Amniotic epithelial cell (primary cell): ENCODE measurements at regions not wholly inside any gene's neighbourhood (a gene's known extent, or its start where the extent isn't known, plus 50 kb on each side); places are given as distances from the start of the nearest gene placed in this dataset.

Experiments used
- DNase-seq: peaks from one replicate; pipeline ENCODE4 v3.0.0-alpha.2; 2010; ENCODE audit warnings: low read depth

DNA sequence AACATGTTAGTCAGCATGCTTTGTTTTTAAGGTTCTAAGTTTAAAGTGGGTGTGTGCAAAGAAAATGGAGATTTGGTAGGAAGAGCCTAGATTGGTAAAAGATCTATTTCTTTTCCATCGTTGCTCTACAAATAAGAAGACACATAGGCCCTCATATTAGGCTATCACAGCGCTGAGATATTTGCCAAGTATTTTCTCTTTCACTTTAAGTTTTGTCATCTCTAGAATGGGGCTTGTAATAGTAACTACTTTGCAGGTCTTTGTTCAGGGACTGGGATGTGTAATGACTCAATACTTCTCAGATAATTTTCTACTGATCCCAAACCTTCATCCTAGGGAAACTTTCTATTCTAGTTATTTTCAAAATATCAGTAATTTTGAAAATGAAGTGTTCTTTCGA is 917.7 kb upstream of the SLC10A2 start:
- no peak for DNase-seq

DNA sequence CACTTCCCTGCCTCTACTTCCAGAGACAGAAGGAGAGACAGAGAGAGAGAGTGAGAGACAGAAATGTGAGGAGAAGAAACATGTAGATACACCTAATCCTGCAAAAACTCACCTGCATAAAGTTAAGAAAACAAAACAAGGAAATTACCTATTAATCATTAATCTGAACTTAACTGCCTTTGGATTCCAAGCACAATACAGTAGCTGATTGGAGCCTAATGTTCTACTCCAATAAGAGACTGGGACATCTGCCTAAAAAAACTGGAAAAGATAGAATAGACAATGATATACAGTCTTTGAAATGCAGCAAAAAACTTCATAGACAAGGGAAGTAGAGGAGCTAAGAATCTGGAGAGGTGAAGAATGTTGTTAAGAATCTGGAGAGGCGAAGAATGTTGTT is 910.2 kb upstream of the SLC10A2 start:
- DNase-seq: no peak

DNA sequence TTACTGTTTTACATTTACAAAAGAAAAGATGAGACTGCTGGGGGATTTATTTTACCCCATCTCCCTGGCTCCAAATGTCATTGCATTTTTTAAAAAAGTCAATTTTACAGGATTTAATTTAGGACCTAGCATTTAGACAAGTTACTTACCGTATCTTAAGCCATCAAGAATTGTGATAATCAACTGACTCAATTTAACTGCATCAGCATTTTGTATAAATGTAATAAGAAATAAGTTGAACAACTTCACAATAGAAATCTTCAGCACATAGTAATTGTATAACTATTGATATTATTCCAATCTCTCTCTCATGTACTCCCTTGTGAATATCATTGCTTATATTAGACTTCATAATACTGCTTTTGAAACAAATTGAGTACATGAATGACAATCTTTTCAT is 907.5 kb upstream of the SLC10A2 start:
- no peak for DNase-seq

DNA sequence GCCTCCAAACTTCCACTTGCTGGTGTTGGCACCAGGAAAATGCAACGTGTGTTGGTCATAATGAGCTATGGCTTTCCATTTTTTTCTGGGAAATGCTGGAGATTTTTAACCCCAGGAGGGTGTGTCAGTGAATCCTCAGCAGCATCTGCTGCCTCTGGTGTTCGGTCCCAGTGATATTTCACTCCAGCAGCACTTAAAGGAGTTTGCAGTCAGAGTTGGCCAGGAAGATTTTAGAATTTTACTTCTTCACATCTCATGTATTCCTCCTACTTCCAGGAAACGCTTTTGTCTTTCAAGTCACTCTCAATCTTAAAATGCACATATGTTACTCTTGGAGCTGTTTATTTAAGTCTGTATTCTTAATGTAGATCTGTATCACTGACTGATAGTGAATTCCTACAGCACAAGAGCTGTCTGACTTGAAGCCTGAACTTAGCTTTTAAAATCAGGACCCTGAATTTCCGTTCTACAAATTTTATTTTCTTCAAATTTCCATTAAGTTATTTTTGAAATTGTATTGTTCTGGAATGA is 903.4 kb upstream of the SLC10A2 start:
- DNase-seq: no peak

DNA sequence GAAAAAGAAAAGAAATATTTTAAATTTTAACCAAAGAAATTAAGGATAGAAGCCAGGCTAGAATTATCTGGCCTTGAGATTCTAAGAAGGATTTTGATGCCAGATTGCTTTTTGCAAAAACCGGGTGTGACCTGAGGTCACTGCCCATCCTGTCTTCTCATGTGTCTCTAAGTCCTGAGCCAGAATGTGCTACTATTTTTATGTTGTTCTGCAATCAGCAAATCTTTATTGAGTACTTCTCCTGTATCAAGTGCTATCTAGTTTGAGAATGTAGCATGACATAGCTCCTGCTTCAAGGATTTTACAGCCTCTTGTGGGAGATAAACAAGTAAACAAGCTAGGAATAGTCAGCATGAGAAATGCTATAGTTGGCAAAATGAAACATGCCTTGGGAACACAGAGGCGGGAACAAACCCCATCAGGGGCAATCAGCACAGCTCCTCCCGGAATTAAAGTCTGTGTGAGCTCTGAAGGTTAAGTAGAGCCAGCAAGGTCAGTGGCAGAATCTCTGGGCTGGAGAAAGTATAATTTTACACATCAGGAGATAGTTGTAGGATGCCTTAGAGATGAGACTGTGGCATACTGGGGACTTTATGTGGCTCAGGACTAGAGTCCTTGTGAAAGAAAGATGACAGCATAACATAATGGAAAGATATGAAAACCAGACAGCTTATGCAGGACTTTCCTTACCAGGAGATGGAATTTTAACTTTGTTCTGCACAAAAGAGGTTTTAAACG is 899.5 kb upstream of the SLC10A2 start:
- DNase-seq: no peak

DNA sequence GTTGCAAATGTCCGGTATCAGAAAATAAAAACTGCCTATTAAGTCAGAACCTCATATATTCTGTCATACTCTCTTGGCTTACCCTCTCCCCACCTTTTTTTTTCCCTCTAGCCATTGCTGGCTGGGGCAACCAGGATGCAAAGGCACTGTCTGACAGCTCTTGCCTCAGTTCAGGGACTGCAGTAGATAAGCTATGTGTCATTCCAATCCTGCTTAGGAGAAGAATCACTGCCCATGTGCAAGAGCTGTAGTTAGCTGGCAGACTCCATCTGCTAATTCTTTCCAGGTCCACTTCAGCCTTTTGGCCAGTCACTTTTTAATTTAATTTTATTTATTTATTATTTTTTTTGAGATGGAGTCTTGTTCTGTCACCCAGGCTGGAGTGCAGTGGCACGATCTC is 895.6 kb upstream of the SLC10A2 start:
- DNase-seq: peak; percentile 40

DNA sequence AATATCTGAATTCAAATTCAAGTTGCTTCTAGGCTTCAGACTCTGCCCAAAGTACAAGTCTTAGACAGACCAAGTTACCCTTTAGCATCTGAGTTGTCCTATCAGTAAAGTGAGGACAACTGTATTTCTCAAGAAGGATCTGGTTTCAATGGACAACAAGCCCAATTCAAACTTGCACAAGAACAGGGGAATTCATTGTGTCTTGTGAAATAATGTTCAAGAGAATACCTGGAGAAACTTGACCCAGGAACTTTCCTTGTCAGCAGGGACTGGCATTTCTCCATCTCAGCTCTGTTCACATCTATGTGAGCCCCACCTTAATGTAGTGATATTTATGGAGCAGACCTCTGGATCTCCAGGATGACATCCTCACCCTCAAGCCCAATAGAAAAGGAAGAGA is 894.9 kb upstream of the SLC10A2 start:
- no peak for DNase-seq

DNA sequence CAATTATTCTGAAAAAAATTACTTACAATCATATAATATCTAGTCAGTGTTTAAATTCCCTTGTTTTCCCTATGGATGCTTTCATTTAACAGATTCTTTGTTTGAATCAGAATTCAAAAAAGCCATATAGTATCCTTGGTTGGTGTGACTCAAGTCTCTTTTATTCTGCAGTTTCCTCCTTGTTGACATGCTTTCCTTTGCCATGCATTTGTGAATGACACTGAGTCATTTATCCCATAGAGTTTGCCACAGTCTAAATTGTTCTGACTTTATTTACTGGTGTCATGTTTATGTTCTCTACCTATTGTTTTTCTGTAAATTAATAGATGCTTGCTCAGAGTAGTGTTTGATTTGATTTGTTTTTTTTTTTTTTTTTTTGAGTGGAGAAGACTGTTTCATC is 893.8 kb upstream of the SLC10A2 start:
- no peak for DNase-seq

DNA sequence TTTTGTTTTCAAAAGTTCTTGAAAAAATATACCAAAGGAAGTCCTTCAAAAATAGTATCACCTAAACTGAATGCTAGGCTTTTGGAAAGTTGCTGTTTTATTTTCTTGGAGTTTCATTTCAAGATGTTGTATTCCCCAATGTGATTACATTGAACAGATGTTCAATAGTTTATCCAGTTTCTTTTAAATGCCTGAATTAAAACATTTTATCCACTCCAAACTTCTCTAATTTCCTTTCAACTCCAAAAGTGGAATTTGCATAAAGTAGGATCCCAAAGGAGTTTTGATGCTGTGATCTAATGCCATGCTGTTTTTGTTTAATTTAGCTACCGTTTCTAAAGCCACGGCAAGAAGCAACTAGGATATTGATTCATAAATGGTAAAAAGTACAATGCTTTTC is 892.5 kb upstream of the SLC10A2 start:
- no peak for DNase-seq

DNA sequence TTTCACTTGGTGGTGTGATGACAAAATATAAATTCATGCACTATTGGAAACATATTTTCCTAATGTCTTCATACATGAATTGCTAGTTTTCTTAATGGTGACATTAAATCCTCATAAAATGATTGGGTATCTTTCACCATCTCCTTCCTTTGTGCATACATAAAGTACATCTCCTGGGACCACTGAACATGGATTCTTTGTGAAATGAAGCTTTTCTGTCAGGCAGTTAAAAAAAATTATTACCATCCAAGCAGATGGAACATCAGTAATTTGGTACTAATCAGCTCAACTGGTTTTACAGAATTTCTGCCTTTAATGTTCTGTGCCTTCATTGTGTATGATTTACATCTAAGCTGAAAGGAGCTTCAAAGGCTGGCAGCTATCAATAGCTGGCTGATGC is 891.7 kb upstream of the SLC10A2 start:
- no peak for DNase-seq

DNA sequence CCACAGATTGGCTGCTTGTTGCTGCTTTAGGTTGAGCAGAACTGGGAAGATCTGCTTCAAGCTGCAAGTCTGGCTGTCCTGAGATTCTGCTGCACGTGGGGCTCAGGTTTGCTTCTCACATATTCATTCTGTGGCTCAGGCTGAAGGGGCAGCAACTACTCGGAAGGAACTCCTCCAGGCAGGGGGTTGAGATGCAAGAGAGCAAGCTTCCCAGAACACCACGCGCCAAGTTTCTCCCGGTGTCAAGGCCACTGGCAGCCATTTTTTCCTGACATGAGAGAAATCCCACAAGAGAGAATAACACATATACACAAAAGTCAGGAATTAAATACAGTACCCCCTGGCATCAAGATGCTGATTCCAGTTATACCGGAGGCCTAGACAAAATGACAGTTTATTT is 887.6 kb upstream of the SLC10A2 start:
- no peak for DNase-seq

DNA sequence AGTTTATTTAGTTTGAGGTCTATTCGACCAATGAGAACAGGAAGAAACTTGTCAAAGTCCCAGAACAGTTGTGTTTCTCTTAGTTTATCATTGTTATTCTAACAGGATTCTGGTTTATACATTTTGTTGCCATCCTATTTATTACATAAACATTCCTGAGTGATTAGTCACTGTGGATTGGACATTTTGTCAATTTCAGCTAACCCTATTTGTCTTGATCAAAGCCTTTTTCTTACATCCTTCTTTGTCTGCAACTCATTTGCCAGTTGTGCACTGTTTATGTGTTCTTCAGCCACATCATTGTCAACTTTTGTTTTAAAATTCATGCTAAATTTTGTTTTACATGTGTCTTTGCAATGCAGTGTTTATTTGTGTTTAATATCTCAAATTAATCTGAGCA is 886.0 kb upstream of the SLC10A2 start:
- no peak for DNase-seq

DNA sequence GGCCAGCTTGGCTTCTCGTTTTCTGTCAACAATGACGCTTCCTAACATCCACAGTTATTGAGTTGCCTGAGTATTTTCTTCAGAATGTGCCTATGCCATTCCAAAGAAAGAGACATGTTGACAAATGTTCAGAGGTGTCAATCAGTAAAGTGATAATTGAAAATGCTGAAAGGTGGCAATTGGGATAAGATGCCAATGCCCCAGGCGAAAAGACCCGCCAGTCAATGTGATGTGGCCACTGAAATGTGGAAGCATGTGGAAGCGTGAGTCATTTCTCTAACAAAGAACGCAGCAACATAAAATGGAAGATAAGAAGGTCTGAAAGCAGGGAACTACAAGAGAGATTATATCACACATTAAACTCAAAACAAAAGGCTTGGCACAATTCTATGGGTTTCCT is 882.2 kb upstream of the SLC10A2 start:
- DNase-seq: peak; percentile 27

DNA sequence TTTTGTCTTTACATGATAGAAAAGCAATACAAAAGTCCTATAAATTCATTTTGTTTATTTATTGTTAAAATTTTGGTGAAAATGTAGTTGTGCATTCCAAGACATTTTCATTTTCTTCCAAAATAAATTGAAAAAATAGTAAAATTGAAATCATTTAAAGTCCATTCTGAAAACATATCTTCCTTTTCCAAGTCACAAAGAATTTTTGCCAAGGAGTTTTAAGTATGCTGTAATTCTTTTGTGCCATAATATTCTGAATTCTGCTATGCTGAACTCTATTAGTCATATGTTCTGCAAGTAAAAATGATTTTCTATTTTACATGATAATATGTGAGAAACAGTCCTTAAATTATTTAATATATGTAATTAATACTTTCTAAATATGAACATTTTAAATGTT is 879.6 kb upstream of the SLC10A2 start:
- DNase-seq: no peak

DNA sequence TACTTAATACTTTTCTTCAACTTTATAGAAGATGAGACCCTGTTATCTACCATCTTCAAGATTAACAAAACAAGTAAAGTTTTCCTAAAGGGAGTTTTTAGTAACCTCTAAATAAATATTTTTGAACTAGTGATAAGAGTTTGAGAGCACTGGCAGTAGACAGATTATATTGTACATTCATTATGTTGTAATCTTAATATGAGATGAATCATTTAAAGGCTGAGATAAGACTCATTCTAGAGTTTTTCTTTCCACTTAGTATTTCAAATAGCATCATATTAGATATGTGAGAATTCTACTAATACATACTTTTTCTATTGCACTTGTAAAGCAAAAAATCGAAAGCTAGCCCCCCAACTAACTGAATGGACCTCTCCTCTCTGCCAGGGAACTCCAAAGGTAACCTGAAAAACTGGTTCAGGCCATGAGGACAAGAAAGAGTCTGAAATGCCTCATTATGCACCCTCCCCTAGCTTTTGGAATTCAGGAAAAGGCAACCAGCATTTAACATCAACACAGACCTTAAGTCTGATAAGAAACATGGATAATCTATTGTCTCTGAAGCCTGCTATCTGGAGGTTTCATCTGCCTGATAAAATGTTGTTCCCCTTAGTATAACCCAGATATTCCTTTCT is 875.4 kb upstream of the SLC10A2 start:
- DNase-seq: peak; percentile 70

DNA sequence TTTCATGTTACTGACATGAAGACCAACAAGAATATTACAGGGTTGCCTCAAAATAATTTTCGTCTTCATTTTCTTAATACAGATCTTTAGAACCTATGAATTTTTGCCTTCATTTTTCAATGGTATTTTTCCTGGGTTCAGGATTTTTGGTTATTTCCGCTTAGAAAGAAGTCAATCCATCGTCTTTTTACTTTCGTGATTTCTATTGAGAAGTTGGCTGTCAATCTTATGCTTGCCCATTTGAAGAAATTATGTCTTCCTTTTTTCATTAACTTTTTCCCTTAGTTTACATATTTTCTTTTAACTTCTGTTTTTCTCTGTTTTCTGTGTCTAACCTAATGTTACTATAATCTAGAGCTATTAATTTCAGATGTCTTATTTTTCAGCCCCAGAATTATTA is 868.9 kb upstream of the SLC10A2 start:
- DNase-seq: no peak

DNA sequence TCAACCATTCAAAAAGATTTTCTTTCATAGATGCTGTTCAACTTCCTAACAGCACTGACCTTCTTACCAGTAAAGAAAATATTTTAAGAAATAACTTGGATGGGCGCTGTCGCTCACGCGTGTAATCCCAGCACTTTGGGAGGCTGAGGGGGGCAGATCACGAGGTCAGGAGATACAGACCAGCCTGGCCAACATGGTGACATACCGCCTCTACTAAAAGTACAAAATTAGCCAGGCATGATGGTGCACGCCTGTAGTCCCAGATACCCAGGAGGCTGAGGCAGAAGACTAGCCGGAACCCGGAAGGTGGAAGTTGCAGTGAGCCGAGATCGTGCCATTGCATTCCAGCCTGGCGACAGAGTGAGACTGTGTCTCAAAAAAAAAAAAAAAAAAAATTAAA is 865.7 kb upstream of the SLC10A2 start:
- no peak for DNase-seq

DNA sequence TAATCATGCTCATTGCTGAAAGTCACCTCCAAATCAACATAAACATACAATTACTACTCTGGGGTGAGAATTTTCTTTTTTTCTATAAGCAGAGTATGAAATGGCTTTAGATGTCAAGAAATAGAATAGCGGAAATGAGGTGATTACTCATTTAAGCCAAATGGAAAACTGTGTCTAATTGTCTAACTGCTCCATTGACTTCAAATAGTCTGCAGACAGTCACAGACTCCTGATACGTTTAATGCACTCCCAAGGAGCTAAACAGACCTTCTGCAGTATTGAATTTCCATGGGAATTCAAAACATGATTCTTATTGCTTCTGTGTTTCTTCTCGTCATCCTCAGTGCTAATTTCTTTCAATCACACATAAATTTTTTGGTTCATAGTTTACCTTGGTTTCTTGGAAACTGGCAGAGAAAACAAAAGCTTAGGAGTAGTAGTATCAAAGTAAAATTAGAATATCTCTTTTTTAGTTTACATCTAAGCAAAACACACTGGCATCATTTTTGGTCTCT is 865.2 kb upstream of the SLC10A2 start:
- no peak for DNase-seq

DNA sequence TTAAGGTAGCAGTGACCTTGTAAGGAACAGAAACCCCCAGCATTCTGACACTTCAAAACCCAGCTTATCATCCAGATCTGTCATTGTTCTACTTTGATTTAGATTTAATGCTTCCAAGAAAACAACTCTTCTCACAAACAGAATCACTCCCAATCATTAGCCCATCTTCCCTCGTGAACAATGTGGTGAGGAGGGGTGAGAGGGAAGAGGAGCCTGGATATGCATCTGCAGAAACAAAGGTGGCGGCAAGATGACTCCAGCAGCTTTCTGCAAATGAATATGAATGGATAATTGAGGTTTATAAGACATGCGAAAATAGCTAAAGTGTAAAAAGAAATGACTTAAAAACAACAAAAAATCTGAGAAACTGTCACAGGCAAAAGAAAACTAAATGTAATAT is 859.9 kb upstream of the SLC10A2 start:
- DNase-seq: no peak

DNA sequence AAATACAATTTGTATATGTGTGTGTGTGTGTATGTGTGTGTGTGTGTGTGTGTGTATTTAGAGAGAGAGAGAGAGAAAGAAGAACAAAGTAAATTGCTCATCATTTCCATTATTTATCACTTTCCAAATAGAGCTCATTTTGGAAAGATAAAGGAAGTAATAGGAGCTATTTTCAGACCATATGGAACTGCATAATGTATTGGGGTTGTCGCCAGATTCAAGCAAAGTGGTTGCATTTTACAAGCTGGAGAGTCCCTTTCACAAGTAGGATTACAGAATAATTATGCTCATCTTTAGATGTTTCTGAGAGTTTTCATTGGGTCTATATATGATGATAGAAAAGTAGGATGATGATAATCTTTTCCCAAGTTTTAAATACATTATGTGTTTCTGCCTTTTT is 842.7 kb upstream of the SLC10A2 start:
- no peak for DNase-seq

DNA sequence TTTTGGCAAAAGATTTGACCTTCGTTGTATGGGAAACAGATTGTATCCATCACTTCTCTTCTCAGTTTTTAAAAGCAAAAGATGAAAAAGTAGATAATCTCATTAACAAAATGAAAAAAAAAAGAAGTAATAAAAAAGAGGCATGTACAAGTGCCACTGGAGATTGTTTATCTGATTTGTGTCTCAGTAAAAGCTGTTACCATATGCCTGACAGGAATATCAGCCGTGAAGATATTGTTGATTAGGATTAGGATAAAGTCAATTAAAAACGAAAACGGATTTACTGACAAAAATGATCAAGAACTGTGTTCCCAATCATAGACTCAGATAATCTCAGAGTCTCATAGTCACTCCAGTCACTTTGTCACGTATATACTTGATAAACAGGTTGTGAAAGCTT is 842.1 kb upstream of the SLC10A2 start:
- DNase-seq: no peak

DNA sequence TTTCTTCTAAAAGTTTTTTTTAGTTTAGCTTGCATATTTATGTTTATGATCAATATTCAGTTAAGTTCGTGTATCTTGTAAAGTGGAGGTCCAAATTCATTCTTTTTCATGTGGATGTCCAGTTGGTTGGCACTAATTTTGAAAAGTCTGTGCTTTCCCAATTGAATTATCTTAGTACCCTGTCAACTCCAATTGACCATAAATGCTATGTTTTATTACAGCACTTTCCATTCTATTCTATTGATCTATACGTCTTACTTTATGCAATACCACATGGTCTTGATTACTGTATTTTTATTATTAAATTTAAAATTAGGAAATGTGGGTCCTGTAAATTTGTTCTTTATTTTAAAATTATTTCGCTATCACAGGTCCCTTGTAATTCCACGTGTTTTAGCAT is 837.6 kb upstream of the SLC10A2 start:
- DNase-seq: no peak

DNA sequence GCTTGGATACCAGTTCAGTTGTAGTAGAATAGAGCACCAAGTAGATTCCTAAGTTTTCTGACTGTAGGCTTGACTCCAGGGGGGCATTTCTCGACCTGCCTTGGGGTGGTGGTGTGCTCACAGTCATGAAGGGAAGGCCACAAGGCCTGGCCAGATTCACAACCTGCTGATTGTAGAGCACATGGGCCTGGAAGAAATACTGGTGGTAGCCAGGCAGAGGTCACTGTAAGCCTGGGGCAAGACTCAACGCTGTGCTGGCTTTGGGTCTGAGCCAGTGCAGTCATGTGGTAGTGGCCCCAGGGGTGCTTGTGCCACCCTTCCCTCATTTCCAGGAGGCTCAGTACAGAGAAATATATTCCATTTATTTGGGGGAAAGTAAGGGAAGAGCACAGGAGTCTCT is 832.3 kb upstream of the SLC10A2 start:
- DNase-seq: no peak
